ENCODE measurements at regions not wholly inside any gene's neighbourhood (a gene's known extent, or its start where the extent isn't known, plus 50 kb on each side); places are given as distances from the start of the nearest gene placed in this dataset.

DNA sequence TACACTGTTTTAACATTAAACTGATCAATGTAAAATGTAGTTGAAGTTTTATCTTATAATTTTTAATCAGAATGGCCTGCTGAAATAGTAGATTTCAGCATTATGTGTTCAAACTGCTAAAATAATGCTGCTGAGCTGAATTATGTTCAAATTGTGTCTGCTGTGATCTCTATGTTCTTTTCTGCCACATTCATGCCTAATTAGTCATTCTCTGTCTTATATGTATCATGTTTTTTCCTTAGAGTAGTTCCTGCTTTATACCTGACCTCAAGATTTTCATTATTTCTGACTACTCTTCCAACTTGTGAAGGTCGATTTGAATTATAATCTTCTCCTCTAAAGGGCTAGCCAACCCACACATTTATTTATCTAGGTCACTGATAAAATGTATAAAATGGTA lies 476.7 kb upstream of the EPHA7 start:
- TF ChIP-seq, protein P1, sequence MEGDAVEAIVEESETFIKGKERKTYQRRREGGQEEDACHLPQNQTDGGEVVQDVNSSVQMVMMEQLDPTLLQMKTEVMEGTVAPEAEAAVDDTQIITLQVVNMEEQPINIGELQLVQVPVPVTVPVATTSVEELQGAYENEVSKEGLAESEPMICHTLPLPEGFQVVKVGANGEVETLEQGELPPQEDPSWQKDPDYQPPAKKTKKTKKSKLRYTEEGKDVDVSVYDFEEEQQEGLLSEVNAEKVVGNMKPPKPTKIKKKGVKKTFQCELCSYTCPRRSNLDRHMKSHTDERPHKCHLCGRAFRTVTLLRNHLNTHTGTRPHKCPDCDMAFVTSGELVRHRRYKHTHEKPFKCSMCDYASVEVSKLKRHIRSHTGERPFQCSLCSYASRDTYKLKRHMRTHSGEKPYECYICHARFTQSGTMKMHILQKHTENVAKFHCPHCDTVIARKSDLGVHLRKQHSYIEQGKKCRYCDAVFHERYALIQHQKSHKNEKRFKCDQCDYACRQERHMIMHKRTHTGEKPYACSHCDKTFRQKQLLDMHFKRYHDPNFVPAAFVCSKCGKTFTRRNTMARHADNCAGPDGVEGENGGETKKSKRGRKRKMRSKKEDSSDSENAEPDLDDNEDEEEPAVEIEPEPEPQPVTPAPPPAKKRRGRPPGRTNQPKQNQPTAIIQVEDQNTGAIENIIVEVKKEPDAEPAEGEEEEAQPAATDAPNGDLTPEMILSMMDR (IDR thresholded peaks at IDR 0.05): no peak
- TF ChIP-seq POLR2A (IDR thresholded peaks at IDR 0.05): no peak
- no peak for TF ChIP-seq POLR2AphosphoS5 (IDR thresholded peaks at IDR 0.05)
- no peak for TF ChIP-seq EP300 (IDR thresholded peaks at IDR 0.05)
